Fibroblast of the aortic adventitia (primary cell): ENCODE measurements at regions not wholly inside any gene's neighbourhood (a gene's known extent, or its start where the extent isn't known, plus 50 kb on each side); places are given as distances from the start of the nearest gene placed in this dataset.

Source experiments
- DNase-seq: peaks from one replicate; pipeline ENCODE4 v3.0.0-alpha.2; 2010; ENCODE audit warnings: low read depth
- H3K4me3 ChIP-seq: 2 replicates; pipeline ENCODE4 v1.5.1; 2011; ENCODE audit warnings: low read depth, mild to moderate bottlenecking, control low read depth, low read length, moderate library complexity
- CTCF ChIP-seq: IDR thresholded peaks from 2 replicates; pipeline ENCODE4 v1.5.1; 2011; ENCODE audit warnings: mild to moderate bottlenecking, low read length, control low read depth, inconsistent platforms; ENCODE audit not compliant: insufficient read depth

GRCh38 chr1:29855561-29856160 lies 619.3 kb downstream of the PTPRU start:
- no peak for DNase-seq
- no peak for TF ChIP-seq CTCF
- H3K4me3 ChIP-seq: no peak overlapping the region

- no peak for DNase-seq
- TF ChIP-seq CTCF: no peak
- no peak overlapping the region for H3K4me3 ChIP-seq
Observed at GRCh38 chr1:29854700-29855276, 618.5 kb downstream of the PTPRU start.

GRCh38 chr1:29853716-29854330 lies 617.5 kb downstream of the PTPRU start:
- no peak for DNase-seq
- no peak overlapping the region for H3K4me3 ChIP-seq
- no peak for TF ChIP-seq CTCF

- no peak for DNase-seq
- H3K4me3 ChIP-seq: no peak overlapping the region
- no peak for TF ChIP-seq CTCF
Observed at GRCh38 chr1:29852248-29852647, 615.9 kb downstream of the PTPRU start.

GRCh38 chr1:29851691-29852090 lies 615.4 kb downstream of the PTPRU start:
- H3K4me3 ChIP-seq: no peak overlapping the region
- no peak for TF ChIP-seq CTCF
- DNase-seq: no peak

GRCh38 chr1:29849991-29850757 lies 613.9 kb downstream of the PTPRU start:
- DNase-seq: no peak
- TF ChIP-seq CTCF: no peak

More at GRCh38 chr1:29849991-29850757, 613.9 kb downstream of the PTPRU start:
- no peak overlapping the region for H3K4me3 ChIP-seq
